Retina (tissue), 1 donor: ENCODE measurements at regions not wholly inside any gene's neighbourhood (a gene's known extent, or its start where the extent isn't known, plus 50 kb on each side); places are given as distances from the start of the nearest gene placed in this dataset.

Experiments
- DNase-seq: peaks from one replicate; pipeline ENCODE4 v3.0.0-alpha.2; 2016

GRCh38 chrX:16511796-16512776, 137.9 kb upstream of the S100G start:
- DNase-seq: no peak

- DNase-seq: no peak
Measured at GRCh38 chrX:16516232-16516876, 133.6 kb upstream of the S100G start.

- no peak for DNase-seq
Measured at GRCh38 chrX:16517039-16517605, 132.8 kb upstream of the S100G start.

- DNase-seq: no peak
Measured at GRCh38 chrX:16518131-16518530, 131.8 kb upstream of the S100G start.

- no peak for DNase-seq
Measured at GRCh38 chrX:16524316-16524715, 125.6 kb upstream of the S100G start.

GRCh38 chrX:16526003-16526402, 124.0 kb upstream of the S100G start:
- no peak for DNase-seq

- DNase-seq: no peak
Measured at GRCh38 chrX:16528620-16529019, 121.3 kb upstream of the S100G start.
